Keratinocyte (primary cell): ENCODE measurements at regions not wholly inside any gene's neighbourhood (a gene's known extent, or its start where the extent isn't known, plus 50 kb on each side); places are given as distances from the start of the nearest gene placed in this dataset.

Source experiments
- CTCF ChIP-seq, 3 experiments: IDR thresholded peaks in 1 of 3; conservative IDR thresholded peaks in 1 of 3; optimal IDR thresholded peaks in 1 of 3; 2 replicates in 2 of 3; 3 replicates in 1 of 3; pipeline versions ENCODE3 to v1.5.1; 2011; ENCODE audit warnings: low read length in 3 of 3, mild to moderate bottlenecking in 3 of 3, moderate library complexity in 2 of 3, control low read depth in 1 of 3, inconsistent platforms in 1 of 3; ENCODE audit not compliant: insufficient read depth in 2 of 3; ENCODE audit errors: extremely low read depth in 1 of 3
- EZH2 ChIP-seq: IDR thresholded peaks from one replicate; pipeline ENCODE4 v1.6.1; 2012; ENCODE audit warnings: inconsistent platforms, mild to moderate bottlenecking, low read length, moderate library complexity

DNA sequence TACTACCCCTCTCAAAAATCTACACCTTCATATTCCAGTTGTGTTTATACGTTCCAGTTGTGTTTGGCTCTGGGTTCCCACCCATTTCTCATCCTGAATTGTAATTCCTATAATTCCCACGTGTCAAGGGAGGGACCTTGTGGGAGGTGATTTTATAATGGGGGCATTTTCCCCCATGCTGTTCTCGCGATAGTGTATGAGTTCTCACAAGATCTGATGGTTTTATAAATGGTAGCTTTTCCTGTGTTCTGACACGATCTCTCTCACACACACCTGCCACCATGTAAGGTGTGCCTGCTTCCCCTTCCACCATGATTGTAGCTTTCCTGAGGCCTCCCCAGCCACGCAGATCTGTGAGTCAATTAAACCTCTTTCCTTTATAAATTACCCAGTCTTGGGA is 108.5 kb upstream of the ADAMTS16 start:
- no peak for TF ChIP-seq CTCF (optimal IDR thresholded peaks at IDR 0.05 in 1 of 3, IDR thresholded peaks at IDR 0.05 in 1 of 3, conservative IDR thresholded peaks at IDR 0.05 in 1 of 3; ENCODE audit: extremely low read depth in 1 of 3, insufficient read depth in 2 of 3, low read length in 3 of 3)
- no peak for TF ChIP-seq EZH2
